Effector CD8-positive, alpha-beta T cell (primary cell): ENCODE measurements at regions not wholly inside any gene's neighbourhood (a gene's known extent, or its start where the extent isn't known, plus 50 kb on each side); places are given as distances from the start of the nearest gene placed in this dataset.

ENCODE experiments used
- DNase-seq: peaks from one replicate; lab custom pipeline; 2025; lab: John Stamatoyannopoulos, UW

DNA sequence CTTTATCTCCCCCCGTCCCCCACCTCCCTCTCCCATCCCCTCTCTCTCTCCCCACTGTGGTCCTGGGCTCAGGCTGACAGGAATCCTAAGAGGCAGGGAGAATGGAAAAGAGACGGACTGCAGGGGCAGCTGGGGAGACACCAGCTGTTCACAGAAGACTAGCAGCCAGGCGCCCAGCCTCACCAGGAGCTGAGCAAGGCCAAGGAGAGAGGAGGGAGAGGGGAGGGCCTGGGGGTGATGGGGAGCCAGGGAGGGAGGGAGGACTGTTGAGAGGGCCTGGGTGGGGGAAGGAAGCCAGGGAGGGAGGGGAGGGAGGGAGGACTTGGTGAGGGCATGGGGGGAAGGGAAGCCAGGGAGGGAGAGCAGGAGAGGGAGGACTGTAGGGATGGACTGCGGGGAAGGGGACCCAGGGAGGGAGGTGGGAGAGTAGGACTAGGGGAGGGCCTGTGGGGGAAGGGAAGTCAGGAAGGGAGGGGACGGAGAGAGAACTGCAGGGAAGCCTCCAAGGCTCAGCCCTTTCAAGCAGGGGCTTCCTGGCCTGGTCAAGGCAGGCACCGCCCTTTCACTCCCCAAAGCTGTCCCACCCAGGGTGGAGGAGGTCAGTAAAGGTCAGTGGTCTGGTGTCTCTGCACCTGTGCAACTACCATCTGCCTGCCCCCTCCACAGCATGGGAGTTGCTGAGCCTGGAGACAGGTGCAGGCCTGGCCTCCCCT lies 517.7 kb upstream of the MYT1L start:
- DNase-seq: no peak

DNA sequence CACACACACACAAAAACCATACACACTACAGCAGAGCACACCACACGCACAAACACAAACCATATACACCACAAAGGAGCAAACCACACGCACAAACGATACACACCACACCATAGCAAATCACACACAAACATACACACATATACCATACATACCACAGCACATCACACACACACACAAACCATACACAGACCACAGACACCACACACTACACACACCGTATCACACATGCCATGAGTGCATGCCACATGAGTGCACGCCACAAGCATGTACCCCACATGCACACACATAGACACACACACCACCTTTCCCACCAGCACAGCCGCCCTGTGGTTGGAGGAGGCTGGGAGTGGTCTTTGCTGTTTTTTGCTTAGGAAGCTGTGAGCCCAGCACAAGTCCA lies 517.1 kb upstream of the MYT1L start:
- no peak for DNase-seq

DNA sequence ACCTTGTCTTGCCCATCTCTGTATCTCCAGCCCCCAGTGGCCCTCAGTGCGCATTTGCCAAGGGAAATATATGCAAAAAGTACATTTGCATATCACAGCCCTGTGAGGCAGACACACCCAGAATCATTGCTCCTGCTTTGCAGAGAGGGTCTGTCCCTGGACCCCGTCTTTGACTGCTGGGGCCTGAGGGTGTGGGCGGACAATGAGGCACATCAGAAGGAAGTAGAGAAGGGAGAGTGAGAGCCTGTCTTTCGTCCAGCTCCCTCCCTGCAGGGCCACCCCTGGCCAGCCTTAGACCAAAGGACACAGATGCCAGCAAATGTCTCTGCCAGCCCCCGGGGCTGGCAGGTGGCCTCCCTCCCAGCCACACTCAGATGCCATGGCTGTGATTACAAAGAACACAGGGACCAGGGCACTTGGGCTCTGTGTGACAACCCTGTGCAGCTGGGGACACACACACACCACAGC lies 516.2 kb upstream of the MYT1L start:
- no peak for DNase-seq

- no peak for DNase-seq
These were observed 515.5 kb upstream of the MYT1L start for GRCh38 chr2:2846332-2847208.

- DNase-seq: no peak
These were observed 514.8 kb upstream of the MYT1L start for GRCh38 chr2:2845806-2846315.

- no peak for DNase-seq
These were observed 514.2 kb upstream of the MYT1L start for GRCh38 chr2:2845267-2845666.

DNA sequence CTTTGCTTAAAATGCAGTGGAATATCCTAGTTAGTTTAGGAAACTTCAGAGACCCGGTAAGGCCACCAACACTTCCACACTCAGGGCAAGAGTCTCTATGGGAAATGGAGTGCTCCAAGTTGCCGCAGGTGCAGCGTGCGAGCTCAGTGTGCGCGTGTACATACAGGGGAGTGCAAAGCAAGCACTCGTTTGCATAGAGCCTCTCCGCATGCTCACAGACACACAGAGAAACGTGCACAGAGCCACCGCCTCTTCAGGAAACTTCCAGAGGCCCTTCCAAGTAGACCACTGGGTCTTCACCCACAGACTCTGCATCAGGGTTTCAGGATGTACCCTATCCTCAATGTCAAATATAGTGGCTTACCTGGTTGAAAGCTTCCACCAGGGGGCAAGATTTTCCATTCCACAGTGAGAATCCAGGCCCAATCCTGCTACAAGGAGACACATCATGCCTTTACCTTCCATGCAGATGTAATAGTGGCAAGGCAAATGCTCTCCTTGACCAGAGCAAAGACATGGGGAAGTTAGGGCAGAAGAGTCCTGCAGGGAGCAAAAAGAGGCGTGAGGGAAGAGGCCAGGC lies 513.0 kb upstream of the MYT1L start:
- DNase-seq: no peak

- no peak for DNase-seq
These were observed 511.4 kb upstream of the MYT1L start for GRCh38 chr2:2842466-2842865.

- no peak for DNase-seq
These were observed 509.7 kb upstream of the MYT1L start for GRCh38 chr2:2840681-2841300.

- DNase-seq: no peak
These were observed 508.9 kb upstream of the MYT1L start for GRCh38 chr2:2839782-2840531.

DNA sequence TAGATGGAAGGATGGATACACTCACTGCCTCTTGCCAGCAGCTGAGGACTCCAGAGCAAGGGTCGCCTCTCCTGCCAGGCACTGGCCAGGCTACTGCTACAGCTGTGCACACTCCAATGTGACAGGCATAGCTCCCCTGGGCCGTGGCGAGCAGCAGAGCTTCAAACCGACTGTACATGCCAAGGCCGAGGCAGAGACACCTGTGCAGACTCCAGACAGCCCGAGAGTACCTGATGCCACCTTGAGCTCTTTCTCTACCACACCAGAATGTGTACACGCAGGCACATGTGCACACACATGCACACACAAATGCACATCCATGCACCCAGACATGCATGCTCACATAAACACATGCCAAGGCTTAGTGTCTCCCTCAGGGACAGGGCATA lies 508.3 kb upstream of the MYT1L start:
- no peak for DNase-seq

DNA sequence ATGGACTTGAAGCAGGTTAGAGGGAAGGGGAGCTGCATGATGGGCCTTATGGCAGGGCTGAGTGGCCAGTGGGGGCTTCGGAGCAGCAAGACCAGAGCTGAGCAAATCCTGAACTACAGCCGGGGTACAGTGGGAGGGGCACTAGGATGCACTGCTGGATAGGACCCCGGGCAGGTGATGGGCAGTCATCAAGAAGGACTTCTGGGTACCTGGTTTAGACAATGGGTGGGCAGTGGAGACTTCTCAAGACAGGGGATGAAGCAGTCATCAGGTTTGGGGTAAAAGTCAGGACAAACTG lies 507.4 kb upstream of the MYT1L start:
- DNase-seq: no peak

- DNase-seq: no peak
These were observed 506.9 kb upstream of the MYT1L start for GRCh38 chr2:2837746-2838547.

GRCh38 chr2:2836343-2837070 lies 505.4 kb upstream of the MYT1L start:
- DNase-seq: no peak

DNA sequence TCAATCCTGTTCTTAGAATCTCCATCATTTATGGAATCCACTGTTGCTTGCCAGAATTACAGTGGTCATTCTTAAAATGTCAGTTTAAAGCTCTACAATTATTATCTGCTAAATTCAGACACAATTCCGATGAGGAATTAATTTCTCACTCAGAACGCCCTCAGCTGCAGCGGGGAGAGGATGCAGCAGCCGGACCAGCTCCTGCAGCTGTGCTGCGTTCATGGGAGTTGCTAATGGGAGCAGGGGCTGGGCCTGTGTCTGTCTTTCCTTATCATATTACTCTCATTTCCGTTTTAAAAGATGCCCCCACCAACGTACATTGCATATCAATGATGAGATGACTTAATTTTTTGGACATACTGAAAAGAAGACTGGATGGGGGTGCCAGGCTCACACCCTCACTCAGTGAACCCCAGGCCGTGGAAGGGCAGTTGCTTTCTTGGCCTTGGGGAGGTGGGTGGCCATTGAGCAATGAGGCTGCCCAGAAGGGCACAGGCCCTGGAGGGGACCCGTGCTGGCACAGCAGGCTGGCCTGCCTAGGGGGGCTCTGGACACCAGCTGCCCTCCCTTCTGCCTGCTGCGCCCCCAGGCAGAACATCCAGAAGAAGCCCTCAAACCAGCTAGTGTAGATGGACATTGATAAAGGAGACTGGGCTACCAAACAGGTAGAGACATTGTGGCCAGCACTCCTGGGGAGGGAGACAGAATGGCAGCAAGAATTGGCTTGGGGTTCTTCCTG lies 503.6 kb upstream of the MYT1L start:
- no peak for DNase-seq

GRCh38 chr2:2834105-2834504 lies 503.0 kb upstream of the MYT1L start:
- DNase-seq: no peak

GRCh38 chr2:2832657-2833056 lies 501.6 kb upstream of the MYT1L start:
- DNase-seq: no peak

- DNase-seq: no peak
These were observed 500.6 kb upstream of the MYT1L start for GRCh38 chr2:2831633-2832032.

GRCh38 chr2:2830576-2830975 lies 499.5 kb upstream of the MYT1L start:
- no peak for DNase-seq
